ENCODE measurements at regions not wholly inside any gene's neighbourhood (a gene's known extent, or its start where the extent isn't known, plus 50 kb on each side); places are given as distances from the start of the nearest gene placed in this dataset.
"Not testable (repeated sequence)": the region's sequence is repeated elsewhere in the genome, so short reads cannot be mapped to it uniquely, and the experiment has no call there.

GRCh38 chr10:35280246-35280645, 56.1 kb upstream of the CCNY start:
- ATAC-seq; H3K4me1 ChIP-seq (replicated peaks in 1 of 2; ENCODE audit: control insufficient read depth in 2 of 2, insufficient read depth in 2 of 2, low read length in 2 of 2); H3K9ac ChIP-seq (ENCODE audit: insufficient read depth in 1 of 2, low read depth in 2 of 2, low read length in 2 of 2); in situ Hi-C loops (cut with MboI); H3K27ac ChIP-seq (ENCODE audit: extremely low read depth, low read depth, low read length); H3K79me2 ChIP-seq (ENCODE audit: control insufficient read depth, insufficient read depth, low read length); POLR2A ChIA-PET; intact Hi-C loops (cut with micrococcal nuclease); CTCF ChIA-PET (ENCODE audit: low intra/inter-chr PET ratio); H3K9me1 ChIP-seq (ENCODE audit: control insufficient read depth, insufficient read depth, low read length); H3K36me3 ChIP-seq (ENCODE audit: control insufficient read depth, insufficient read depth, low read length); DNase-seq (ENCODE audit: extremely low read depth in 1 of 4, low spot score in 3 of 4); H3K4me2 ChIP-seq (ENCODE audit: insufficient read depth, low read length); H3K27me3 ChIP-seq (ENCODE audit: control insufficient read depth in 2 of 2, insufficient read depth in 2 of 2, low read length in 2 of 2); BruUV-seq (replicated peaks); H3K4me3 ChIP-seq; H4K20me1 ChIP-seq (replicated peaks; ENCODE audit: control insufficient read depth, insufficient read depth, low read length); H3K9me3 ChIP-seq (replicated peaks; ENCODE audit: control insufficient read depth, insufficient read depth, low read depth, low read length); H2AFZ ChIP-seq (ENCODE audit: low read depth, low read length): not testable (repeated sequence)
- TF ChIP-seq ZNF512 (tag; IDR thresholded peaks at IDR 0.05) = peak; percentile 57; the same call in 1 of the 2 replicates
- peak; percentile 23 for FAIRE-seq
